Right atrium auricular region (tissue), 2 donors: ENCODE measurements at regions not wholly inside any gene's neighbourhood (a gene's known extent, or its start where the extent isn't known, plus 50 kb on each side); places are given as distances from the start of the nearest gene placed in this dataset.

ENCODE experiments used
- DNase-seq: peaks from one replicate; pipeline ENCODE4 v3.0.0-alpha.2; 2019; ENCODE audit warnings: low spot score
- H3K27ac ChIP-seq, 2 donors: fragments of 200-600 bp; sonication (generic); 1 replicate in 1 of 2; 2 replicates in 1 of 2; pipeline ENCODE4 v1.5.1; 2016 to 2019
- H3K27me3 ChIP-seq, 2 donors: fragments of 200-600 bp; sonication (generic); one replicate each; pipeline versions ENCODE4 v1.5.1 to v1.6.0; 2017 to 2019
- H3K36me3 ChIP-seq: fragments of 200-600 bp; sonication (generic); one replicate; pipeline ENCODE4 v1.5.1; 2016
- H3K4me1 ChIP-seq, 2 donors: fragments of 200-600 bp; sonication (generic); one replicate each; pipeline versions ENCODE4 v1.5.1 to v1.6.0; 2017 to 2019
- H3K4me3 ChIP-seq, 2 donors: fragments of 200-600 bp; sonication (generic); 1 replicate in 1 of 2; 2 replicates in 1 of 2; pipeline ENCODE4 v1.5.1; 2017 to 2019; ENCODE audit warnings: mild to moderate bottlenecking in 1 of 2, moderate library complexity in 1 of 2
- H3K9me3 ChIP-seq, 2 donors: fragments of 200-600 bp; sonication (generic); one replicate each; pipeline ENCODE4 v1.5.1; 2019
- CTCF ChIP-seq, 2 donors: fragments of 200-600 bp; sonication (generic); IDR thresholded peaks; one replicate each; pipeline ENCODE4 v1.5.1; 2019; ENCODE audit warnings: antibody characterized with exemption in 2 of 2

DNA sequence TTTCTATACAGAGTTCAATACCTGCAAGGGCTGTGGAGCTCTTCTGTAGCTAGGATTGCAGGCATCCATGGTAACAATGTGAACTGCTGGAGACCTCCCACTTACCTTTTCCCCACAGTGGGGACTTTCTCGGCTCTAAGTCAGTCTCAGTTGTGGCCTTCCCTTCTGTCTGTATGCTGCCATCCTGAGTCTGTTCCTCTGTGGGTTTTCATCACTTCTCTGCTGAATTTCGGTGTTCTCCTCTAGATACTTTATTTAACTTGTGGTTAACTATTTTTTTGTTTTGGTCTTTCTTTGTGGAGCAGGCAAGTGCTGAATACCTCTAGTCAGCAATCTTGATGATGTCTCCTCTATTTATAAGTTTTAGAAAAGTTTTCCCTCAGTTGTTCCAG lies 647.2 kb upstream of the CDH2 start:
- Histone ChIP-seq H3K27me3 (no peaks in the 10 kb centered on the region), H3K4me3 (no peak overlapping the region), H3K27ac (no peak overlapping the region), H3K36me3 (no peaks in the 10 kb centered on the region), H3K4me1 (no peaks in the 10 kb centered on the region), H3K9me3 (no peaks in the 10 kb centered on the region)
- TF ChIP-seq CTCF (IDR thresholded peaks at IDR 0.05), result no peak
- DNase-seq, result no peak

- Histone ChIP-seq H3K27ac (no peak overlapping the region), H3K4me1 (no peaks in the 10 kb centered on the region), H3K36me3 (no peaks in the 10 kb centered on the region), H3K9me3 (no peaks in the 10 kb centered on the region), H3K4me3 (no peak overlapping the region), H3K27me3 (no peaks in the 10 kb centered on the region)
- DNase-seq, result no peak
- TF ChIP-seq CTCF (IDR thresholded peaks at IDR 0.05), result no peak
Measured at GRCh38 chr18:28823506-28824182, 646.7 kb upstream of the CDH2 start.

DNA sequence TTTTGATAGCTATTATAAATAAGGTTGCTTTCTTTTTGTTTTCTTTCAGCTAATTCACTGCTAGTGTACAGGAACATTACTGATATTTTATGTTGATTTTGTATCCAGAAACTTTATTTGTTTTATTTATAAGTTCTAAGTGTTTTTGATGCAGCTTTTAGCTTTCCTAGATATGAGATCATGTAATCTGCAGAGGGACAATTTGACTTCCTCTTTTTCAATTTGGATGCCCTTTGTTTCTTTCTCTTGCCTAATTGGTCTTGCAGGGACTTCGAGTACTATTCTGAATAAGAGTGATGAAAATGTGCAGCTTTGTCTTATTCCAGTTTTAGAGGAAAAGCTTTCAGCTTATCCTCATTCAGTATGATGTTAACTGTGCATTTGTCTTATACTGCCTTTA lies 643.4 kb upstream of the CDH2 start:
- Histone ChIP-seq H3K36me3 (no peaks in the 10 kb centered on the region), H3K27ac (no peak overlapping the region), H3K4me1 (no peaks in the 10 kb centered on the region), H3K4me3 (no peak overlapping the region), H3K9me3 (no peaks in the 10 kb centered on the region), H3K27me3 (no peaks in the 10 kb centered on the region)
- no peak for DNase-seq
- no peak for TF ChIP-seq CTCF (IDR thresholded peaks at IDR 0.05)

- Histone ChIP-seq H3K9me3 (no peaks in the 10 kb centered on the region), H3K27me3 (no peaks in the 10 kb centered on the region), H3K4me3 (no peak overlapping the region), H3K27ac (no peak overlapping the region), H3K4me1 (no peaks in the 10 kb centered on the region), H3K36me3 (no peaks in the 10 kb centered on the region)
- no peak for TF ChIP-seq CTCF (IDR thresholded peaks at IDR 0.05)
- DNase-seq, result no peak
Measured at GRCh38 chr18:28816155-28816554, 639.2 kb upstream of the CDH2 start.

GRCh38 chr18:28814365-28814764 lies 637.4 kb upstream of the CDH2 start:
- DNase-seq, result no peak
- H3K27ac ChIP-seq, result no peak overlapping the region
- no peak for TF ChIP-seq CTCF (IDR thresholded peaks at IDR 0.05)
- no peaks in the 10 kb centered on the region for H3K27me3 ChIP-seq
- H3K4me1 ChIP-seq, result no peaks in the 10 kb centered on the region
- no peaks in the 10 kb centered on the region for H3K36me3 ChIP-seq
- no peaks in the 10 kb centered on the region for H3K9me3 ChIP-seq
- no peak overlapping the region for H3K4me3 ChIP-seq

GRCh38 chr18:28808373-28808772 lies 631.4 kb upstream of the CDH2 start:
- Histone ChIP-seq H3K4me1 (no peaks in the 10 kb centered on the region), H3K36me3 (no peaks in the 10 kb centered on the region), H3K27me3 (no peaks in the 10 kb centered on the region), H3K4me3 (no peak overlapping the region), H3K27ac (no peak overlapping the region), H3K9me3 (peaks cover 0 to 6% of the 10 kb centered on the region in 2 donors)
- TF ChIP-seq CTCF (IDR thresholded peaks at IDR 0.05), result no peak
- no peak for DNase-seq
